ENCODE measurements at regions not wholly inside any gene's neighbourhood (a gene's known extent, or its start where the extent isn't known, plus 50 kb on each side); places are given as distances from the start of the nearest gene placed in this dataset.

DNA sequence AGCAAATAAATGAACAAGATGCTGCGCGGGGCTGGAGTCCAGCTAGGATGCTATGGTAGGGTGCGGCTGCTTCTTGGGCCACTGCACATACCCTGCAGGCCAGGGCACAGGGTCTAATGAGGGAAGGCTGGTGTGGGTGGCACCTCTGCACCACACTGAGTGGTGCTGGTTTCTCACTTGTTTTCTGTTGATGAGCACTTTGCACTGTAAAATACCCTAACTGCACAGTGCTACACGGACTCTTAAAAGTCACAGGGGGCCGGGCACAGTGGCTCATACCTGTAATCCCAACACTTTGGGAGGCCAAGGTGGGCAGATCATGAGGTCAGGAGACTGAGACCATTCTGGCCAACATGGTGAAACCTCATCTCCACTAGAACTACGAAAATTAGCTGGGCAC is 52.7 kb upstream of the DMRT1 start:
- Histone ChIP-seq H3K4me1 (no peaks in the 10 kb centered on the region), H3K4me2 (no peak overlapping the region), H3K9me3 (no peaks in the 10 kb centered on the region), H3K4me3 (no peak overlapping the region), H3K27ac (no peak overlapping the region)
- no peak for DNase-seq (ENCODE audit: low read depth in 1 of 2, low spot score in 1 of 2)
- CTCF ChIA-PET: interaction anchor here (0.8 to 8.3 kb wide), 3 partner anchors 10 to 24 kb away, joined by 3 to 40 read pairs (median 4); no protein-coding TSS in a partner anchor
- no peak for ATAC-seq
- POLR2A ChIA-PET: no interaction called here
- TF ChIP-seq ZNF302 (CRISPR knock-in tag; IDR thresholded peaks at IDR 0.05) (no peak), ZSCAN20 (CRISPR knock-in tag; IDR thresholded peaks at IDR 0.05) (no peak), RNF2 (IDR thresholded peaks at IDR 0.05; ENCODE audit: borderline replicate concordance, low read depth) (no peak), MYC (IDR thresholded peaks at IDR 0.05; ENCODE audit: borderline replicate concordance, low read length) (no peak), FOXS1 (CRISPR knock-in tag; IDR thresholded peaks at IDR 0.05) (no peak), JUN (IDR thresholded peaks at IDR 0.05) (no peak), TFCP2L1 (CRISPR knock-in tag; IDR thresholded peaks at IDR 0.05) (no peak), TP53 (CRISPR knock-in tag; IDR thresholded peaks at IDR 0.05) (no peak), RFX5 (IDR thresholded peaks at IDR 0.05) (no peak), CHD4 (IDR thresholded peaks at IDR 0.05; ENCODE audit: borderline replicate concordance) (no peak), EP300 (IDR thresholded peaks at IDR 0.05) (no peak)
- TF ChIP-seq, protein P1, sequence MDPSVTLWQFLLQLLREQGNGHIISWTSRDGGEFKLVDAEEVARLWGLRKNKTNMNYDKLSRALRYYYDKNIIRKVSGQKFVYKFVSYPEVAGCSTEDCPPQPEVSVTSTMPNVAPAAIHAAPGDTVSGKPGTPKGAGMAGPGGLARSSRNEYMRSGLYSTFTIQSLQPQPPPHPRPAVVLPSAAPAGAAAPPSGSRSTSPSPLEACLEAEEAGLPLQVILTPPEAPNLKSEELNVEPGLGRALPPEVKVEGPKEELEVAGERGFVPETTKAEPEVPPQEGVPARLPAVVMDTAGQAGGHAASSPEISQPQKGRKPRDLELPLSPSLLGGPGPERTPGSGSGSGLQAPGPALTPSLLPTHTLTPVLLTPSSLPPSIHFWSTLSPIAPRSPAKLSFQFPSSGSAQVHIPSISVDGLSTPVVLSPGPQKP (IDR thresholded peaks at IDR 0.05; ENCODE audit: low read depth, low read length): no peak
- TF ChIP-seq, protein P2, sequence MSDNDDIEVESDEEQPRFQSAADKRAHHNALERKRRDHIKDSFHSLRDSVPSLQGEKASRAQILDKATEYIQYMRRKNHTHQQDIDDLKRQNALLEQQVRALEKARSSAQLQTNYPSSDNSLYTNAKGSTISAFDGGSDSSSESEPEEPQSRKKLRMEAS (IDR thresholded peaks at IDR 0.05): no peak
- TF ChIP-seq, protein P3, sequence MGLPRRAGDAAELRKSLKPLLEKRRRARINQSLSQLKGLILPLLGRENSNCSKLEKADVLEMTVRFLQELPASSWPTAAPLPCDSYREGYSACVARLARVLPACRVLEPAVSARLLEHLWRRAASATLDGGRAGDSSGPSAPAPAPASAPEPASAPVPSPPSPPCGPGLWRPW (IDR thresholded peaks at IDR 0.05): no peak
- FAIRE-seq: no peak
- WGBS (ENCODE audit: missing lambda C conversion rate): 63% methylated on average over 6 of the region's 6 CpGs

Small RNA genes in the stretch of these regions (small RNA-seq; reads per million reads assigned to genes)
- 0 reads per million in 6 experiments for gene AL392089.1
- 0 to 5.6 (median 1.5) reads per million in 6 experiments for gene RNU6-1327P

Measured in A549 (cell line).